ENCODE measurements at regions not wholly inside any gene's neighbourhood (a gene's known extent, or its start where the extent isn't known, plus 50 kb on each side); places are given as distances from the start of the nearest gene placed in this dataset.

GRCh38 chr18:75638776-75639471 lies 211.4 kb upstream of the SMIM21 start:
- peak overlapping the region; percentile 35 for H3K4me3 ChIP-seq (ENCODE audit: low read depth, low read length)

DNA sequence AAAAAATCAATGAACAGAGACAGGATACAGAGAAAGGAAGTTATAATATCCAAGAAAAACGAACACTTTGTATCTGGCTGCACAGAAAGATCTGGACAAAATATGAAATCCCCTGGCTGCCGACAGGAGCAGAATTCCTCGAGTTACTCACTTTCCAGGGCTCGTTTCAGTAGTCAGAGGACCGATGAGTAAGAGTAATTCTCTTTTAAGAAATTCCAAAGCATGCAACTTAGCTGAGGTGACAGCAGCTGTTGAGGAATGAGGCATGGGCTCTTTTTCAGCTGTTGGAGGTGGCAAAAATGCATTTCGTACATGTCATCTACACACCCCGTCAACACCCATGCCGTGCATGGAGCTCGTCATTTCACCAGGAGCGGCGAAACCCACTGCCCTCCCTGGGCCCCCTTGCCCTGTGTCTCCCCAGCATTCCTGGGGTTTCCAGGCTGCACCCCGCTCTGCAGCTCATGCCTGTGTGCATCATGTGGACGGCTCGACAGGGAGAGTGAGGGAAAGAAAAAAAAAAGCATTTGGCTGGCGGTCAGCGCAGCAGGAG lies 210.8 kb upstream of the SMIM21 start:
- TF ChIP-seq, protein P1, sequence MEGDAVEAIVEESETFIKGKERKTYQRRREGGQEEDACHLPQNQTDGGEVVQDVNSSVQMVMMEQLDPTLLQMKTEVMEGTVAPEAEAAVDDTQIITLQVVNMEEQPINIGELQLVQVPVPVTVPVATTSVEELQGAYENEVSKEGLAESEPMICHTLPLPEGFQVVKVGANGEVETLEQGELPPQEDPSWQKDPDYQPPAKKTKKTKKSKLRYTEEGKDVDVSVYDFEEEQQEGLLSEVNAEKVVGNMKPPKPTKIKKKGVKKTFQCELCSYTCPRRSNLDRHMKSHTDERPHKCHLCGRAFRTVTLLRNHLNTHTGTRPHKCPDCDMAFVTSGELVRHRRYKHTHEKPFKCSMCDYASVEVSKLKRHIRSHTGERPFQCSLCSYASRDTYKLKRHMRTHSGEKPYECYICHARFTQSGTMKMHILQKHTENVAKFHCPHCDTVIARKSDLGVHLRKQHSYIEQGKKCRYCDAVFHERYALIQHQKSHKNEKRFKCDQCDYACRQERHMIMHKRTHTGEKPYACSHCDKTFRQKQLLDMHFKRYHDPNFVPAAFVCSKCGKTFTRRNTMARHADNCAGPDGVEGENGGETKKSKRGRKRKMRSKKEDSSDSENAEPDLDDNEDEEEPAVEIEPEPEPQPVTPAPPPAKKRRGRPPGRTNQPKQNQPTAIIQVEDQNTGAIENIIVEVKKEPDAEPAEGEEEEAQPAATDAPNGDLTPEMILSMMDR (IDR thresholded peaks at IDR 0.05; ENCODE audit: low read depth, low read length): peak; percentile 34
- peak overlapping the region; percentile 35 for H3K4me3 ChIP-seq (ENCODE audit: low read depth, low read length)
- peak; percentile 71 for DNase-seq (ENCODE audit: low read depth, low spot score)
- in situ Hi-C loops (cut with HindIII; ENCODE audit: low sequenced_read_pairs): no loop called here

More at GRCh38 chr18:75638776-75639471, 211.4 kb upstream of the SMIM21 start:
- in situ Hi-C loops (cut with HindIII; ENCODE audit: low sequenced_read_pairs): no loop called here
- DNase-seq (ENCODE audit: low read depth, low spot score): peak; percentile 47
- TF ChIP-seq, protein P1 (IDR thresholded peaks at IDR 0.05; ENCODE audit: low read depth, low read length): no peak

DNA sequence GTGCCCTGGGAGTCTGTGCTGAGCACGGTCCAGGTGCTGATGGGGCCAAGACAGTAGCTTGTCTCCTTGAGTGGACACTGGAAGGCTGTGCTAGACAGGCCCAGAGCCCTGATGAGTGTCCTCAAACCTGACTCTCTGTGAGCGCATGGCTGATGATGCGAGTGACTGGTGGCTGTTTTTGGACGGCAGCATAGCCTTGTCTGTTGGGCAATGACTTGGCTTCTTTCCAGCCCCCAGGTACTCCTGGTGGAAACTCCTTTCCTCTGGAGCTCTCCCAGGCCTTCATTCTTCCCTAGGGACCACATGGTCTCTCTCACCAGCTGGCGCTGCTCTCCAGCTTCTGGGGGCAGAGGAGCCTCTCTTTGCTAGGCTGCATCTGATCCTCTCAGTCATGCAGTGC lies 207.6 kb upstream of the SMIM21 start:
- TF ChIP-seq, protein P1 (IDR thresholded peaks at IDR 0.05; ENCODE audit: low read depth, low read length): no peak
- DNase-seq (ENCODE audit: low read depth, low spot score): no peak
- no peak overlapping the region for H3K4me3 ChIP-seq (ENCODE audit: low read depth, low read length)
- in situ Hi-C loops (cut with HindIII; ENCODE audit: low sequenced_read_pairs): no loop called here

DNA sequence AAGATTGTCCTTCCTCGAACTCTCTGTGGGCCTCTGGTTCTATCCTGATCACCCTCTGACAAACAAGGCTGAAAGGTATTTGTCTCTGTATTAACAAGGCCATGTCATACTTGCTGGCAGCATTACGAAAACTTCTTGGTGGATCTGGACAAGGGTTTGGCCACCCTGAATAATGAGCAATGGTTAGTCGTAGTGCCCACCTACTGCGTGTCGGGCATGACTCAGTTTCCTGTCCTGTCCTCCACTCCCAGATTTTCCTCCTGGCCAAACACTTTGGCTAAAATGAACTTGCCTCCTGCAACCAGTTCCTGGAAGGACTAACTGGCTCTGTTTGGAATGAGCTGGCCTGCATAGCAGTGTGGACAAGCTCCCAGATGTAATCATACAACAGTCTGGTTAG lies 198.5 kb upstream of the SMIM21 start:
- peak; percentile 46 for DNase-seq (ENCODE audit: low read depth, low spot score)
- TF ChIP-seq, protein P1 (IDR thresholded peaks at IDR 0.05; ENCODE audit: low read depth, low read length): no peak
- in situ Hi-C loops (cut with HindIII; ENCODE audit: low sequenced_read_pairs): no loop called here
- no peak overlapping the region for H3K4me3 ChIP-seq (ENCODE audit: low read depth, low read length)

GRCh38 chr18:75624869-75625268 lies 197.4 kb upstream of the SMIM21 start:
- TF ChIP-seq, protein P1 (IDR thresholded peaks at IDR 0.05; ENCODE audit: low read depth, low read length): no peak
- in situ Hi-C loops (cut with HindIII; ENCODE audit: low sequenced_read_pairs): no loop called here
- no peak overlapping the region for H3K4me3 ChIP-seq (ENCODE audit: low read depth, low read length)
- DNase-seq (ENCODE audit: low read depth, low spot score): peak; percentile 14

DNA sequence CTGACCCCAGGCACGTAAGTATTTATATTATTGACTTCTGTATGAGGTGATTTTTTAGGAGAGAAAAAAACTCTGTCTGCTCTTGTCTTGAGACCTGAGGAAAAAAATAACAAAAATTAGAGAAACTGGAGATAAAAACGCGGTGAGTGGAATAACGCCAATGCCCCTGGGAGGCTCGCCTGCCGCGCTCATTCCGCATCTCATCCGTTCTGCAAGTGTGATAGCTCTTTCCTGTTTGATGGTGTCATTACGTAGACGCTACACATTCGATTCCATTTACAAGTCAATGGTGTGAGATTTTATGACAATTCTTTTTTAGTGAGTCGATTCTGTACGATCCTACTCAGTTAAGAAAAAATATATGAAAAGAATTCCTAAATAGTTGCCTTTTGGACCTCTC lies 194.3 kb upstream of the SMIM21 start:
- no peak overlapping the region for H3K4me3 ChIP-seq (ENCODE audit: low read depth, low read length)
- in situ Hi-C loops (cut with HindIII; ENCODE audit: low sequenced_read_pairs): no loop called here
- DNase-seq (ENCODE audit: low read depth, low spot score): no peak
- TF ChIP-seq, protein P1 (IDR thresholded peaks at IDR 0.05; ENCODE audit: low read depth, low read length): no peak
